GM19468 (cell line): ENCODE measurements at regions not wholly inside any gene's neighbourhood (a gene's known extent, or its start where the extent isn't known, plus 50 kb on each side); places are given as distances from the start of the nearest gene placed in this dataset.
"Not testable (repeated sequence)": the region's sequence is repeated elsewhere in the genome, so short reads cannot be mapped to it uniquely, and the experiment has no call there.

ENCODE experiments used
- ATAC-seq: cut with Tn5 transposase; IDR thresholded peaks from one replicate; pipeline ENCODE4 v1.9.1; 2021; ENCODE audit warnings: mild to moderate bottlenecking, moderate library complexity, moderate number of reproducible peaks; ENCODE audit not compliant: unreplicated experiment; ENCODE audit errors: extremely low read depth

DNA sequence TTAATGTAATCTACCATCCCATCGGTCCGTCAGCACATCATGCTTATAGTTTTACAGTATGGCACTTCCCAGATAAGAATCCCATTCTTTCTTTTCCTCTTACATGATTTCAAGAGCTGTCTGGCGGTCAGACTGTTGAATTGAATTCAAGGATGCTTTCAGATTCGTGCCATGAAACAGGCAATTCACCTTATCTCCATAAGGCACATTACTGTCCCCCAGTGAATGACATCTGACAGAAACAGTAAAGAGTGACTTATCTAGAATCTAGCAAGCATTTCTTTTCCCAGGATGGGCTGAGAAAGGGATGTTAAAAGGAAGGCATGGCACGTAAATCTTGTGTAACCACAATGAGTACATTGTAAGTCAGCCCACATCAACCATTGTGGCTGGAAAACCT lies 61.1 kb upstream of the SEM1 start:
- ATAC-seq: no peak

DNA sequence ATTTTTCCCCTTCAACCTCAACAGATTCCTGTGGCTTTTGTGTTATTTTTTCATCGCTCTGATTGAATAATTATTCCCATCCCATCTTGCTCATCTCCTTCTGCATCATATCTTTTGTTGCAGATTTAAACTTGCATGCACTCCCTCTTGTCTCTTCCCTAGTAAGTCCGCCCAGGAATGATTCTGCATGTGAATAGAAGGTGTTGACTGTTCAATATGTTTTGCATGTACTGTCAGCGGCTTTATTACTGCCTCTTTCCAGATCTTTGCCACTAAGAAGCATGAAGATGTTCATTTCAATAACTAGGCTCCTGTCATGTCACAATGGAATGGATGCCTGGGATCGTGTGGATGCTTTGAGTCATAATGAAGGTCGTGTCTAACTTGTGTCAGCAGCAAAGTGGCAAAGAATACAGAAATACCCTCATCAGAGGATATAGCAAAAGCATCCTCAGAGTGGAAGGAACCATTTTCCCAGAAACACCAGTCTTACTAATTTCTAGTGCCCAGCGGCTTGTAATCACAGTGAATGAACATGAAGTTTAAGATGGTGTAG lies 62.6 kb upstream of the SEM1 start:
- ATAC-seq: no peak

DNA sequence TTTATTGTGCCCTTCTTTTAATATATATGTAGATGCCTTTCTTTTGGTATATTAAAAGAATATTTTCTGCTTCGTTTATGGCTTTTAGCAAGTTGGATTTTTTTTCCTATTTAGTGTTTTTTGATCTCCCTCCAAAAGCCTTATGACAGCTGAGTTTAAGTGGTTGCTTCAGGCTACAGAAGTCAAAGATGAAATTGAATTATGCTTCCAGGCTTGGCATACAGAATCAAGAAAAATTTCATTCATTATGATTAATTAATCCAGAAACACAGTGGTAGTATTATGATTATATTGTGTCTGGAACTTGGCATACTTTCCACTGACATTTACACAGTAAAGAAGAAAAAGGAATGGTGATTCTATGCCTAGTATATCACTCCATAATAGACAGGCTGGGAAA lies 63.8 kb upstream of the SEM1 start:
- no peak for ATAC-seq

DNA sequence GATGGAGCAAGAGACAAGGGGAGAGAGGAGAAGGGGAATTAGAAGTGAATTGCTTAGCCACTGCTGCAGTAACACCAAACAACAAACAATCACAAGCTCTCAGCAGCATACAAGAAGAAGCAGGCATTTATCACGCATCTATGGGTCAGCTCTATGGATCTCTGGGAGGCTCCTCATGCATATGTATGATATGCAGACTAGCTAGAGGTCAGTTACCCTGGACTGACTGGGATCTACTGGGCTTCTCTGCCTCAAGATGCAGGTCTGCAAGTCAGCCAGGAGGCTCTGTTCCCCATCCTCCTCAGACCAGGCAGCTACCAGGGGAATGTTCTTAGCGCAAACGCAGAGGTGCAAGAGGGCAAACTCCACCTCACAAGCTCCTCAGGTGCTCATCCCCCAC lies 64.7 kb upstream of the SEM1 start:
- no peak for ATAC-seq

DNA sequence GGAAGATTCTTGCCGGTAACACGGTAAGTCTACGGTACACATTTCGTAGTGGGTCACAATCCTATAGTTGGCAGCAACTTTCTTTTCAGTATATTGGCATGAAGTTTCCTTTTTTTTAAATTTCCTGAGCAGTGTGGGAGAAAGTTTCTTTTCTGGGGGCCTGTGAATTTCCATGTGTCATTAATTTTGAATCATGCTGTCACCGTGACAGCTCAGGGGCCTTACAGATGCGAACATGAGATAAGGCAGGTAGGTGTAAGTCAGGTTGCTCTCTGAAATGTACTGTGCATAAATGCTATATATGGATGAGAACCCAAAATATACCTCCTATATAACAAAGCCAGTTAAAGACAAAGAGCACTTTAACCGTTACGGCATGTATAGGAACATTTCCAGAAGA lies 65.4 kb upstream of the SEM1 start:
- no peak for ATAC-seq

DNA sequence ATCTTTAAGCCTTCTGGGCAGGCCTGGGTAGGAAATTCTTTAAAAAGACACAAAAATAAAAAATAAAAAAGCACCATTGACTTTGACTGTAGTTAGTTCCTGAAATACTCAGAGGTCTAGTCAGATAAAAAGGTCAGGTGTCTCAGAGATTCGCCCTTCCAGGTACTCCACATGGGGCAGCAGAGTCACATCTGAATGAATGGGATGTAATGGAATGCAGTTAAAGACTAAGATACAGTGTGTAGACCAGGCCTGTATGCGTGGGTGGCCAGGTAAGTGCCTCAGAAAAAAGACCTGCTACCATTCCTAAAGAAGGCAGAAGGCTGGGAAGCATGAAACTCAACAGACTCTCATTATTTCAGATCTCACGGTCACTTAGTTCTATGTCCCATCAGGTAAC lies 68.6 kb upstream of the SEM1 start:
- ATAC-seq: no peak

DNA sequence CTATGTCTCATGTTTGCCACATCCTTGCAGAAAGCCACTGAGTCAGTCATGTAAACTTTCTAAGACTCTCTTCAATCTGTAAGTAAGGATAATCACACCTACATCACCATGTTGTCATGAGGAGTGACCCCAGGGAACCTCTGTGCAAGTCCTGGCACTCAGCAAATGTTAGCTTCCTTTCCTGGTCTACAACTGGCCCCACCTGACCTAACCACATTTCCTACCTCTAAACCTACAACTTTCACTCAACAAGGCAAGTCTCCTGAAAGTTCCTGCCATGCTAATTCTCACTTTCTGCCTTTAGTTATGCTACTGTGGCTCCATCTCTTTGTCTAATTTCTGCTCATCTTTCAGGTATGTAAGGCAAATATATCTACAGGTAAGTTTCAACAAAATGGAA lies 72.3 kb upstream of the SEM1 start:
- ATAC-seq: no peak

DNA sequence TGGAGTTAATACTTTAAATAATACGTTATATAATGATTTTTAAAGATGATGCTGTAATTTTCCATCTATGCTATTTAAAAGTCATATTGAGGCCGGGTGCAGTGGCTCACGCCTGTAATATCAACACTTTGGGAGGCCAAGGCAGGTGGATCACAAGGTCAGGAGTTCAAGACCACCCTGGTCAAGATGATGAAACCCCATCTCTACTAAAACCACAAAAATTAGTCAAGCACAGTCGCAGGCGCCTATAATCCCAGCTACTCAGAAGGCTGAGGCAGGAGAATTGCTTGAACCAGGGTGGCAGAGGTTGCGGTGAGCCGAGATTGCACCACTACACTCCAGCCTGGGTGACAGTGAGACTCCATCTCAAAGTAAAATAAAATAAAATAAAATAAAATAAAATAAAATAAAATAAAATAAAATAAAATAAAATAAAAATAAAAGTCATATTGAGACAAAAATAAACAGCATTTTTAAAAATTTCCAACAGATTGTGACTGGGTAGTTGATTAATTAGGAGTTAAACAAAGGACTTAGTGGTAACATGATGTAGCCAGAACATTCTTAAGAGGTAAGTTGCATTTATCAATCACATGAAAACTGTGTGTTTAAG lies 73.1 kb upstream of the SEM1 start:
- not testable (repeated sequence) for ATAC-seq

DNA sequence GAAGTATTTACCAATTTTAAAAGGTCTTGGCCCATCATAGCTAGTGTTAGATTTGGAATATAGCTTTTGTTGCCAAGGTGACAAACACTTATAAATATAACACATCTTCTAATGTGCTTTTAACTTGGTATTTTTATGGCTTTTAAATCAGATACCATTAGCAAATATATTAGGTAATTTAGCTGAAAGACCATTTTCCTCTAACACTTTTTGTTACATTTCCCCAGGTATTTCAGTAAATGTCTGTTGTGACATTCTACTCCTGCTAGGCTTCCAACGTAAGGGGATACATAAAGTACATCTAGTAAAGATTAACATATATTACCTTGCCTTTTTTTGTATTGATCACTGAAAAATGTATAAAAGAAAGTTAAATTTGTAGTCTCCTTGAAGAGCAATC lies 75.0 kb upstream of the SEM1 start:
- no peak for ATAC-seq

DNA sequence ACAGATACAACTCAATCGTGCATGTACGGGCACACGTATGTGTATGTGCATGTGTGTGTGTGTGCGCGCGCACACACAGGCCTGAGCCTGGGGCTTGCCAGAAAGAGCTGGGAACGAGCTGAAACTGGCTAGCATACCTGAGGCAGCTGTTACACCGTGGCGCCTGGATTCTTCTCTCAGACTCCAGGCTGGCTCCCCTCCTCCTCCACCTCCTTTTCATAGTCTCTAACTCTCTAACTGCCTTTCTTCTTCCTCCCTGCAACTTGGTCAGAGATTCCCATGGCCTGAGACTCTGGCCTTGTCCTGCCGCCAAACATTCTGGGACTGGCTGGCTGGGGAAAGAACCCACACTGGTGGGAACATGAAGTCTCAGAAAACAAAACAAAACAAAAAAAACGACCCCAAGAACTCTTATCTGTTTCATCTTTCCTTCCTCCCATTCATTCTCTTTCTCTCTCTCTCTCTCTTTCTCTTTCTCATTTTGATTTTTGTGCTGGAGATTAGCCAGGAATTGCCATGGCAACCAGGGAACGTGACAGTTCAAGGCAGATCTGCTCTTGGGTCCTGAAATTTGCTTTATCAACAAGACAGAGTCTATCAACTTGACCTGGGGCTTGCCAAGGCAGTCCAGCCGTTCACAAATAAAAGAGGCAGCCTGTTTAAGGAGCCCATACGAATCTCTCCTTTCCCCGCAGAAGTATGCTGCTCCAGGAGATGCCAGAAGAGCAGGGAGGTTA lies 76.8 kb upstream of the SEM1 start:
- no peak for ATAC-seq

DNA sequence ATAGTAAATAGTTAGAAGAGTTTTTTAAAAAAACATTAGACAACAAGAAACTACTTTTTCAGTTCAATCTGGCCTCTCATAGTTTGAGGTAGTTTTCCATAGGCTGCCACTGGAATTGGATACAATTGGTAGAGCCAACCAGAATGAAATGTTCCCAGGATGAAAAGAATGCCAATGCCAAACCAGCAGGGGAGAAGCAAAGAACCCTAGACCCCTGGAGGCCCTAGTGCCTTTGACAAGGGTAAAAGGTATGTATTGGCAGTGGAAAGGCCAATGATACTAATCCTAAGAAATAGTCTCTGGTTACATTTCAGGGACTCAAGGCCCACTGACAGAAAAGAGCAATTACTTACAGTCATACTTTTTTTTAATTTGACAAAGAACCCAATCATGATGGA lies 77.4 kb upstream of the SEM1 start:
- ATAC-seq: no peak

DNA sequence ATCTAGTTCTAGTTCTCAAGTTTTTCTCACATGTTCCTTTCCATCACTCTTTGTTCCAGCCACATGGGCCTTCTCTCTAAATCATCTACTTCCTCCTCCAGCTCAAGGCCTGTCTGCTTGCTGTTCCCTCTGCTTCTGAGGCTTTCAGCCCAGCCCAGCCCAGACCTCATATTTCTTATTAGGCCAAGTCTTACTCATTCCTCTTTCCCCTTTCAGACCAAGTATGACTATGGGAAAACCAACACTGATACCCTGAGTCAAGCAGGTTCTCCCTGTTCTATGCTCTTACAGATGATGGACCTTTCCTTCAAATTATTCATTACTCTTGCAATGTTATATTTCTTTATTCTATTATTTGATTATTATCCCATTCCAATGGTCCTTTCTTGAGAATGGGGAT lies 80.3 kb upstream of the SEM1 start:
- ATAC-seq: no peak

DNA sequence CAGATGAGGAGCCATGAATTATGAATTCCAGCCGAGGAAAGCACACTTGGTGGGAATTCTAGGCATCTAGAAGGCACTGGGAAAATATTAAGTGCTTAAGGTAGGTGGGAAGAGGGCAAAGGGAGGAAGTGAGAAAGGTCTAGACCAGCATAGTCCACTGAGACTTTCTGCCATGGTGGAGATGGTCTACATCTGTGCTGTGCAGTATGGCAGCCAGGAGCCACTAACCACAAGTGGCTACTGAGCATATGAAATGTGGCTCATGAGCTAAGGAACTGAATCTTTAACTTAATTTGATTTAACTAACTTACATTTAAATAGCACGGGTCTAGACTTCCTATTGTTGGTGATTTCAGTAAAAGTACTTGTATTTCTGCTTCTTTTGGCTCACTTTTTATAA lies 82.5 kb upstream of the SEM1 start:
- no peak for ATAC-seq

DNA sequence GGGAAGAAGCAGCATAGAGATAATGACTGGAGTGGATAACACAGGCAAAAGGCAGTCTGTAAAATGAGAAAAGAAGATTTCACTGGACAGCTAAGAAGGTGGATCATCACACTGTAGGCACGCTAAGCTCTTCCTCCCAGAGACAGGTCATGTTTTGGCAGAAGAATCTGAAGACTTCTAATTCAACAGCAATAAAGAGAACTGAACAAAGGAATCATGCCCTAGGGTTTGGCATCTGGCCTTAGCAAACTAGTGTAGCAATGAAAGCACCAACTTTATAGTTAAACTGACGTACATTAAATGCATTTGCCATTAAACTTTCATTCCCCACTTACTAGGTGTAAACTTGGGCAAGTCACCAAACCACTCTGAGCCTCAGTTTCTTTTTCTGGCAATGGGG lies 84.4 kb upstream of the SEM1 start:
- ATAC-seq: no peak

DNA sequence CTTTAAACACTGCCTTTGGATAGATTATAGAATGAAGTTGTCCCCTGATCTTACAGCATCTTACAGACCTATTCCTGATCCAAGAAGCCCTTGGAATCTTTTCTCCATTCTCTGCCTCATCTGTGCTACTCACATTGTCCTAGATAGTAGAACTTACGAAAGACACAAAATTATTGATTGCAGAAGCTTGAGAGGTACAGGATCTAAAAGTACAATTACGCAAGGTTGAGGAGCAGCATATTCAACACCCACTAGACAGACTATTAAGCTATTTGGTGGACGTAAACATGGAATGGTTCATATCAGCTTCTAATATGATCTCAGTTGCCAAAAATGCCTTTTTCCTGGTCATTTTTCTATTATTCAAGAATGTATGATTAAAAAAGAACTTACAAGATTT lies 90.5 kb upstream of the SEM1 start:
- no peak for ATAC-seq

DNA sequence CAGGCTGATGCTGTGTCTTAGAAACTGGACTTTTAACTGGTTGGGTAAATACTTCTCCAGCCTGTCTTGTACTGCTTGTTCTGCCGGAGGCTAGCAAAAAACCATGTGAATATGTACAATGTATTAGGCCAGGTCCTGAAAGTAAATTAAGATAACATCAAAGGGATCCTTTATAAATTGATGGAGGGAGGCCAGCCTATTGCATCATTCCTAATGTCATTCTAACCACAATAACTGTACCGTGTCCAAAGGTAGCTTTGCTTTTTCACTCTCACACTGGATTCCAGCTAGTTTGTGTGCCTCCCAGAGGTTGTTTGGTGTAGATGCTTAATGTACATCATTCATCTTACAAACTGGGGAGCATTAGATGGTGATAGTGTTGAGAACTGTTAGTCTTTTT lies 91.2 kb upstream of the SEM1 start:
- ATAC-seq: no peak

DNA sequence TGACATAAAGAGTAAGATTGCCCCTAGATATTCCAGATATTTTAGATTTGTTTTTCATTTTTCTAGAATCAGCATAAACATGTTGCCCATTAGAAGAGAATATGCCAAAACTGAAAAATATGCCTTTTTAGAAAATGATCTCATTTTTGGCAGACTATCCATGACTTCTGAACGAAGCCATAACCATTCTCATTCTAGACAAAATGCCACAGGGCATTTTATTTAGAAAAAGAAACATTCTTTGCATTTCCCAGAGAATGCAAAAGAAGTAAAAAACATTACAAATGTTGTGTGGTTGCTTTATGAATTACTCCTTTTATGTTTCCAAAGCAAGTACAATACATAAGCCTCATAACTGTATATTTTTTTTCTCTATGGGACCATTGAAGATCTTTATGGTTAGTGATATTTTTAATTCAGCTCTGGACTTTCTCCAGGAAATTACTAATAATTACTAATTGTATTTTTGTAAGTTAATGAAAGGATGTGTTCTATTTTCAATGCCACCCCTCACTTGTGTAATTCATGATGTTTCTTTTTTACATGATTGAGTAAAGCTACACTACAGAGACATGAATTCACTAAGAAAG lies 109.6 kb upstream of the SEM1 start:
- no peak for ATAC-seq

DNA sequence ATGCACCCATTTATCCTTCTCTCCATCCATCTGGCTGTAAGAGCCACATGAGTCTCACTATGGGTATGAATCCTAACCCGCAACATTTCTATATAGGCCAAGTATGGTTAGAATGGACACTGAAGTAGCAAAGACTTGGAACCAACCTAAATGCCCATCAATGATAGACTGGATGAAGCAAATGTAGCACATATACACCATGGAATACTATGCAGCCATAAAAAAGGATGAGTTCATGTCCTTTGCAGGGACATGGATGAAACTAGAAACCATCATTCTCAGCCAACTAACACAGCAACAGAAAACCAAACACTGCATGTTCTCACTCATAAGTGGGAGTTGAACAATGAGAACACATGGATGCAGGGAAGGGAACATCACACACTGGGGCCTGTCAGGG lies 111.5 kb upstream of the SEM1 start:
- ATAC-seq: not testable (repeated sequence)

DNA sequence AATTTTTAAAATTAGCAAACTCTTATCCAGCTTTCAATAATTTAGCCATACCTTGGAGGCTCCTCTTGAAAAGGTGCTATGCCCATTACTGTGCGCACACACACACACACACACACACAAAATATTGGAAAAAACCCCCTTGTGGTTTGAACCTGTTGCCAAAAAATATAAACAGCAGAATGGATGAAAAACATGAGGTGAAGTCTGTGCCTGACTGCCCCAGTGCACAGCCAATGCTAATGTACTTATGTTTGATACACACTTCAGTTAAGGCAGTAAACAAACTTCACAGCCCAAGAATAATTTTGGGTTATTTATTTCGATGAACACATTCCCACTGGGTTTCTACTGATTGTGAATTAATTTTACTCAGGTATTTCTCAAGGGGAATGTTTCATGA lies 113.2 kb upstream of the SEM1 start:
- no peak for ATAC-seq

DNA sequence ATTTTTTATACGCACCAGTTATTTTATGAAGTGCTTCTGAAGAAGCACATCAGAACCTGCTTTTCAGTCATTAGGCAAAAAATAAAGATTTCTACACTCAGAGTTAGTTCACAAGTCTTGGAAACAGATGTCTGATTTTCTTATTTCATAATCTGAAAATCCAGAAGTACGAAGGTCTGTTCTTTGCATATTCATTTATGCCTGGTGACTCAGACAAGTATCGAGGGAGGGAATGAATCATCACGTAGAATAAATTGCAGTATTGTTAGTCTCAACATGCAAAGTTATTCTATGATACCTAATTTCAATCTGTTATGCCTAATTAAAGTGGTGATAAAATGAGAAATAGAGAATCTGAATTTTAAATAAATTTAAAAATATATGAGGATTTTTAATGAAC lies 113.6 kb upstream of the SEM1 start:
- ATAC-seq: no peak

DNA sequence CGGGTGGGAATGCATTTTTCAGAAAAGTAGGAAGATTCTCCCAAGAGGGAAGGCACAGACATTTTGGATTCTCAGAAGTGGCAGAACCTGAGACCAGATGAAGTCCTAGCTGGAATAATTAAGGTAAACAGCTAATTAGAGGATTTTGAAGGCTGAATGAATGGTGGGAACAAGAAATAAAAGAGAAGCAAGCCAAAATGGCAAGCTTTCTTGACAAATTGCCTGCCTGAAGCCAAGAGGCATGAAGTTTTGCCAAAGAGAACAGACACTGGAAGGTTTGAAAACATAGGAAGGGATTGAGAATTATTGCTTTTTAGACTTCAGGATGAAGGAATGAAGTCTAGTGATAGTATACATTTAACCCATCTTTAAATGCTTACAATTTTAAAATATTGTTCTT lies 115.0 kb upstream of the SEM1 start:
- ATAC-seq: no peak

DNA sequence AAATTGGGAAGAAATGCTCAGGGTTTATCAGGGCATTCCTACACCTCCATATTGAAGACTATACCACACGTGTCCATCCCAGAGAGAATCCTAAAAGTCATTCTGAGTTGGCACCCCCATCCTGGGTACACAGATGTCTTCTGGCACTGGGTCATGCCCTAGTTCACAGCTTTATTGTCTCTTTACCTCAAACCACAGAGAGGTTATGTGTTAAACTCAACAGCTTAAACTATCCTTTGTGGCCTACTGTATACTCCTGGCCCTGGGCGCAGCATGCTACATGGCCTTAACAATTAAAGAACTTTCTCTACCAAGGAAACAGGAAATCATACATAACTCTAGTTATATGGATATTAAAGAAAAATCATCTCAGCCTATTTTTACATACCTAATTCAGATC lies 115.6 kb upstream of the SEM1 start:
- ATAC-seq: no peak
